PFSK-1 (cell line): ENCODE measurements at regions not wholly inside any gene's neighbourhood (a gene's known extent, or its start where the extent isn't known, plus 50 kb on each side); places are given as distances from the start of the nearest gene placed in this dataset.

ENCODE experiments used
- FOXP2 ChIP-seq: optimal IDR thresholded peaks from 2 replicates; pipeline ENCODE3; 2011; ENCODE audit warnings: borderline replicate concordance, control low read depth, inconsistent platforms; ENCODE audit not compliant: insufficient read depth; ENCODE audit errors: extremely low read length, extremely low read depth
- POLR2AphosphoS5 ChIP-seq: IDR thresholded peaks from 2 replicates; pipeline ENCODE4 v1.6.1; 2012; ENCODE audit warnings: low read depth, mild to moderate bottlenecking, control low read depth, low read length, moderate library complexity
- SIN3A ChIP-seq: IDR thresholded peaks from 2 replicates; pipeline ENCODE4 v1.6.1; 2012; ENCODE audit warnings: mild to moderate bottlenecking, low read length, moderate library complexity, borderline replicate concordance; ENCODE audit not compliant: insufficient read depth
- TAF1 ChIP-seq: IDR thresholded peaks from 2 replicates; pipeline ENCODE4 v1.6.1; 2012; ENCODE audit warnings: low read length, control low read depth, borderline replicate concordance; ENCODE audit not compliant: insufficient read depth
- TF ChIP-seq, protein P1 (sequence below), 2 experiments: IDR thresholded peaks; 2 replicates each; pipeline versions ENCODE4 v1.6.1 to v1.8.0; 2011 to 2012; ENCODE audit warnings: low read depth in 2 of 2, low read length in 2 of 2, control low read depth in 1 of 2, inconsistent platforms in 1 of 2, mild to moderate bottlenecking in 1 of 2, moderate library complexity in 1 of 2; ENCODE audit not compliant: insufficient read depth in 1 of 2

DNA sequence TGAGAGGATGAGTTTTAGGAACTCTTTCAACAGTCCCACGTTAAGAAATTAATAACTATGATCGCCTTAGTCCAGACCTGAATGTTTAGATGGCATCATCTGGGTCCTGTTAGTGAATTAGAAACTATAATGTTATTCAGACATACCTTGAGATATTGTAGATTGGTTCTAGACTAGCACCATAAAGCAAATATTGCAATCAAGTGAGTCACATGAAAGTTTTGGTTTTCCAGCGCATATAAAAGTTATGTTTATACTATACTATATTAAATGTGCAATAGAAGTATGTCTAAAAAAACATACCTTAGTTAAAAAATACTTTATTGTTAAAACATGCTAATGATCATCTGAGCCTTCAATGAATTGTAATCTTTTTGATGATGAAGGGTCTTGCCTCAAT is 106.6 kb upstream of the ATP2B1 start:
- TF ChIP-seq TAF1 (no peak), POLR2AphosphoS5 (no peak), FOXP2 (no peak), SIN3A (no peak)
- TF ChIP-seq, protein P1, sequence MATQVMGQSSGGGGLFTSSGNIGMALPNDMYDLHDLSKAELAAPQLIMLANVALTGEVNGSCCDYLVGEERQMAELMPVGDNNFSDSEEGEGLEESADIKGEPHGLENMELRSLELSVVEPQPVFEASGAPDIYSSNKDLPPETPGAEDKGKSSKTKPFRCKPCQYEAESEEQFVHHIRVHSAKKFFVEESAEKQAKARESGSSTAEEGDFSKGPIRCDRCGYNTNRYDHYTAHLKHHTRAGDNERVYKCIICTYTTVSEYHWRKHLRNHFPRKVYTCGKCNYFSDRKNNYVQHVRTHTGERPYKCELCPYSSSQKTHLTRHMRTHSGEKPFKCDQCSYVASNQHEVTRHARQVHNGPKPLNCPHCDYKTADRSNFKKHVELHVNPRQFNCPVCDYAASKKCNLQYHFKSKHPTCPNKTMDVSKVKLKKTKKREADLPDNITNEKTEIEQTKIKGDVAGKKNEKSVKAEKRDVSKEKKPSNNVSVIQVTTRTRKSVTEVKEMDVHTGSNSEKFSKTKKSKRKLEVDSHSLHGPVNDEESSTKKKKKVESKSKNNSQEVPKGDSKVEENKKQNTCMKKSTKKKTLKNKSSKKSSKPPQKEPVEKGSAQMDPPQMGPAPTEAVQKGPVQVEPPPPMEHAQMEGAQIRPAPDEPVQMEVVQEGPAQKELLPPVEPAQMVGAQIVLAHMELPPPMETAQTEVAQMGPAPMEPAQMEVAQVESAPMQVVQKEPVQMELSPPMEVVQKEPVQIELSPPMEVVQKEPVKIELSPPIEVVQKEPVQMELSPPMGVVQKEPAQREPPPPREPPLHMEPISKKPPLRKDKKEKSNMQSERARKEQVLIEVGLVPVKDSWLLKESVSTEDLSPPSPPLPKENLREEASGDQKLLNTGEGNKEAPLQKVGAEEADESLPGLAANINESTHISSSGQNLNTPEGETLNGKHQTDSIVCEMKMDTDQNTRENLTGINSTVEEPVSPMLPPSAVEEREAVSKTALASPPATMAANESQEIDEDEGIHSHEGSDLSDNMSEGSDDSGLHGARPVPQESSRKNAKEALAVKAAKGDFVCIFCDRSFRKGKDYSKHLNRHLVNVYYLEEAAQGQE (IDR thresholded peaks at IDR 0.05; ENCODE audit: insufficient read depth in 1 of 2, low read depth in 2 of 2, low read length in 2 of 2): no peak

DNA sequence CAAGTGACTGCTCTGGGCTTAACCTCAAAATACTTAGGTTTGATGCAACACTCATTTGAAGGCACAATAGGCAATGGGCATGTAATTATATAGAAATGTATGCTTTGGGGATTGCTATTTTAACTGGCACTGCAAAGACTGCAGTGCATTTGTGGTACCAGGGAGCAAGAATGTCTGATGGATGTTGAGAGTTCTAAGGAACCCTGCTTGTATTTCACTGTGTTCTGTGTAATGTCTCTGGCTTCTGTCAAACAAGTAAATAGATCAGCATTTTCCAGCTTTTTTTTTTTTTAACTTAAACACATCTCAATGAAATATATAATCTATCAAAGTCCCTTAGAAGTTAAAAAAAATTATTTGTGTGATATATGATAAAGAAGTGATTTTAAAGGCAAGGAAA is 94.8 kb upstream of the ATP2B1 start:
- TF ChIP-seq TAF1 (no peak), SIN3A (no peak), FOXP2 (no peak), POLR2AphosphoS5 (no peak)
- TF ChIP-seq, protein P1 (IDR thresholded peaks at IDR 0.05; ENCODE audit: insufficient read depth in 1 of 2, low read depth in 2 of 2, low read length in 2 of 2): no peak

DNA sequence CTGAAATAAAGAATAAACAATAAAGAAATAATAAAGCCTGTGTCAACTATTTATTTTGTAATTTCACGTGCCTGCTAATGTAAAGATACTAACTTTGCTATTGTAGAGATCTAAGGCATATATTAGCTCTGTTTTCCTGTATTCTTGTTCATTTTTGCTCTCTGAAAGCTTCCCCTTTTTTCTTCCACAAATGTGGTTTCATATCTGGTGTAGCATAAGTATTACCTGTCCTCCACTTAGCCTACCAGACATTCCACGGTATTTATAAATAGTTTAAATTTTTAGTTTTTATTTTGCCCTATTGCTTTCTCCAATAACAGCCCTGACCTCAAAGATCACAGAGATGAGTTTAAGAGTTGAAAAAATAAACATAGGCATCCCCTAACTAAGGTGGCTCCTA is 92.6 kb upstream of the ATP2B1 start:
- TF ChIP-seq SIN3A: no peak
- TF ChIP-seq TAF1: no peak
- TF ChIP-seq FOXP2: no peak
- TF ChIP-seq, protein P1 (IDR thresholded peaks at IDR 0.05; ENCODE audit: insufficient read depth in 1 of 2, low read depth in 2 of 2, low read length in 2 of 2): no peak
- TF ChIP-seq POLR2AphosphoS5: no peak

DNA sequence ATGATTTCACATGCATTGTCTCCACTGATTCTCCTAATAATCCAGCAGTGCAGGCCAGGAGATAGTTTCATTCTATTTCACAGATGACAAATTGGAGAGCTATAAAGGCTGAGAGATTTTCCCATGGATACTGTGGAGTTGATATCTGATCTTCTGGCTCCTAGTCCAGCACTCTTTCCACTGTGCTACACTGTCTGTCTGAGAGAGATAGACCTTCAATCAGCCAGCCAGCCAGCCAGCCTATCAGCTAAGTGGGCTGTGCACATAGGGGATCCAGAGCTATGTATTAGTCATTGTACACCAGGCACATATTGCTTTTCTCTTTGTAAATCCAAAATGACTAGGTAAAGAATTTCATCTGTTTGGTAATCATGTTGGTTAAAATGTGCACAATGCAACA is 91.8 kb upstream of the ATP2B1 start:
- TF ChIP-seq TAF1: no peak
- TF ChIP-seq, protein P1 (IDR thresholded peaks at IDR 0.05; ENCODE audit: insufficient read depth in 1 of 2, low read depth in 2 of 2, low read length in 2 of 2): no peak
- no peak for TF ChIP-seq POLR2AphosphoS5
- TF ChIP-seq SIN3A: no peak
- no peak for TF ChIP-seq FOXP2

- no peak for TF ChIP-seq TAF1
- no peak for TF ChIP-seq FOXP2
- no peak for TF ChIP-seq SIN3A
- no peak for TF ChIP-seq POLR2AphosphoS5
- TF ChIP-seq, protein P1 (IDR thresholded peaks at IDR 0.05; ENCODE audit: insufficient read depth in 1 of 2, low read depth in 2 of 2, low read length in 2 of 2): no peak
These were observed 90.7 kb upstream of the ATP2B1 start for GRCh38 chr12:89799316-89799715.
